Right atrium auricular region (tissue), 2 donors: ENCODE measurements at regions not wholly inside any gene's neighbourhood (a gene's known extent, or its start where the extent isn't known, plus 50 kb on each side); places are given as distances from the start of the nearest gene placed in this dataset.

Experiments used
- DNase-seq: peaks from one replicate; pipeline ENCODE4 v3.0.0-alpha.2; 2019; ENCODE audit warnings: low spot score
- H3K27ac ChIP-seq, 2 donors: fragments of 200-600 bp; sonication (generic); 1 replicate in 1 of 2; 2 replicates in 1 of 2; pipeline ENCODE4 v1.5.1; 2016 to 2019
- H3K27me3 ChIP-seq, 2 donors: fragments of 200-600 bp; sonication (generic); one replicate each; pipeline versions ENCODE4 v1.5.1 to v1.6.0; 2017 to 2019
- H3K36me3 ChIP-seq: fragments of 200-600 bp; sonication (generic); one replicate; pipeline ENCODE4 v1.5.1; 2016
- H3K4me1 ChIP-seq, 2 donors: fragments of 200-600 bp; sonication (generic); one replicate each; pipeline versions ENCODE4 v1.5.1 to v1.6.0; 2017 to 2019
- H3K4me3 ChIP-seq, 2 donors: fragments of 200-600 bp; sonication (generic); 1 replicate in 1 of 2; 2 replicates in 1 of 2; pipeline ENCODE4 v1.5.1; 2017 to 2019; ENCODE audit warnings: mild to moderate bottlenecking in 1 of 2, moderate library complexity in 1 of 2
- H3K9me3 ChIP-seq, 2 donors: fragments of 200-600 bp; sonication (generic); one replicate each; pipeline ENCODE4 v1.5.1; 2019
- TF ChIP-seq, protein P1 (sequence below), 2 donors: fragments of 200-600 bp; sonication (generic); IDR thresholded peaks; one replicate each; pipeline ENCODE4 v1.5.1; 2019; ENCODE audit warnings: antibody characterized with exemption in 2 of 2

DNA sequence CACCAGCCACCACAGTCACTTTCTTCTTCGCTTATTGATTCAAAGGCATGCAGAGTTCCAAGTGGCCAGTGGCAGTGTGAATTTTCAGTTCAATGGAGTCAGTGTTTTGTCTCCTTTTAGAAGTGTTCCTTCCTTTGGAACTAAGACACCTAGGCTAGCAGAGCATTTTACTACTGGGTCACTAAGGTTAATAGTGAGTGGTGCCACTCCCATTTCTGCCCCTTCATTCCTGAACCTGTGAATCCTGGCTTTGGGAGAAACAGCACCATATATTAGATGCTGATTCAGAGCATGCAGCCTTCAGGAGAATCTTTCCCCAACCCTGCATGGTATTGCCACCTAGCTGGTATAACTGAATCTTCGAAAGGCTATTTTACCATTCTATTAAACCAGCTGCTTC is 312.7 kb downstream of the HRH4 start:
- Histone ChIP-seq H3K27me3 (no peaks in the 10 kb centered on the region), H3K9me3 (no peaks in the 10 kb centered on the region), H3K4me1 (no peaks in the 10 kb centered on the region), H3K4me3 (no peak overlapping the region), H3K27ac (no peak overlapping the region), H3K36me3 (no peaks in the 10 kb centered on the region)
- TF ChIP-seq, protein P1, sequence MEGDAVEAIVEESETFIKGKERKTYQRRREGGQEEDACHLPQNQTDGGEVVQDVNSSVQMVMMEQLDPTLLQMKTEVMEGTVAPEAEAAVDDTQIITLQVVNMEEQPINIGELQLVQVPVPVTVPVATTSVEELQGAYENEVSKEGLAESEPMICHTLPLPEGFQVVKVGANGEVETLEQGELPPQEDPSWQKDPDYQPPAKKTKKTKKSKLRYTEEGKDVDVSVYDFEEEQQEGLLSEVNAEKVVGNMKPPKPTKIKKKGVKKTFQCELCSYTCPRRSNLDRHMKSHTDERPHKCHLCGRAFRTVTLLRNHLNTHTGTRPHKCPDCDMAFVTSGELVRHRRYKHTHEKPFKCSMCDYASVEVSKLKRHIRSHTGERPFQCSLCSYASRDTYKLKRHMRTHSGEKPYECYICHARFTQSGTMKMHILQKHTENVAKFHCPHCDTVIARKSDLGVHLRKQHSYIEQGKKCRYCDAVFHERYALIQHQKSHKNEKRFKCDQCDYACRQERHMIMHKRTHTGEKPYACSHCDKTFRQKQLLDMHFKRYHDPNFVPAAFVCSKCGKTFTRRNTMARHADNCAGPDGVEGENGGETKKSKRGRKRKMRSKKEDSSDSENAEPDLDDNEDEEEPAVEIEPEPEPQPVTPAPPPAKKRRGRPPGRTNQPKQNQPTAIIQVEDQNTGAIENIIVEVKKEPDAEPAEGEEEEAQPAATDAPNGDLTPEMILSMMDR (IDR thresholded peaks at IDR 0.05): no peak
- no peak for DNase-seq

DNA sequence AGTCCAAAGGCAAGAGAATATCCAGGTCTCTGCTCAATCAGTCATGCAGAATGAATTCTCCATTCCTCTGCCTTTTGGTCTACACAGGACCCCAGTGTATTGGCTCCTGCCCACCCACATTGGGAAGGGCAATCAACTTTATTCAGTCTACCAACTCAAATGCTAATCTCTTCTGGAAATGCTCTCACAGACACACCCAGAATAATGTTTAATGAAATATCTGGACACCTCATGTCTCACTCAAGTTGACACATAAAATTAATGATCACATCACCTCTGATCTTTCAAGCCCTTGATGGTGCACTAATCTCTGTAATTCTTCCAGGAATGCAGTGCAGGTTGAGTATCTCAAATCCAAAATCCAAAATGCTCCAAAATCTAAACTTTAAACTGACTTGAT is 315.6 kb downstream of the HRH4 start:
- no peaks in the 10 kb centered on the region for H3K36me3 ChIP-seq
- TF ChIP-seq, protein P1 (IDR thresholded peaks at IDR 0.05): no peak
- no peak for DNase-seq
- no peak overlapping the region for H3K27ac ChIP-seq
- H3K9me3 ChIP-seq: no peaks in the 10 kb centered on the region
- H3K4me1 ChIP-seq: no peaks in the 10 kb centered on the region
- H3K27me3 ChIP-seq: no peaks in the 10 kb centered on the region
- H3K4me3 ChIP-seq: no peak overlapping the region

DNA sequence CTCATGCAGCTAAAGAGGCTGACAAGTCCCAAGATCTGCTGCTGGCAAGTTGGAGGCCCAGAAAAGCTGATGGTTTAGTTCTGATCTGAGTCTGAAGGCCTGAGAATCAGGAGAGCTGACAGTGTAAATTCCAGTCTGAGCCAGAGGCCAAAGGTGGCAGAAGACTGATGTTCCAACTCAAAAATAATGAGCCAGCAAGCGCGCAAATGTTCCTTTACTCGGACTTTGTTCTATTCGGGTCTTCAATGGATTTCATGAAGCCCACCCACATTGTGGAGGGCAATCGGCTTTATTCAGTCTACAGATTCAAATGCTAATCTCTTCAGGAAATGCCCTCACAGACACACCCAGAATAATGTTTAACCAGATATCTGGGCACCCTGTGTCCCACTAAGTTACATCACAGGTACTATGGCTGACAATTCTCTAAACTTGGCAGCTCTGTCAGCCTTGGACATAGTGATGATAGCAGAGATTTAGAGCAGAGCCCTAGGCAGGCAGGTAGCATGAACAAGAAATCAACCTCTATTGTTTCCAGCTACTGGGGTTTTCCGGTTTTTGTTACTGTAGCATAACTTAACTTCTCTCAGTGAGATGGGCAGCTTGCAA is 318.5 kb downstream of the HRH4 start:
- H3K36me3 ChIP-seq: no peaks in the 10 kb centered on the region
- no peaks in the 10 kb centered on the region for H3K9me3 ChIP-seq
- H3K4me3 ChIP-seq: no peak overlapping the region
- H3K27ac ChIP-seq: no peak overlapping the region
- no peaks in the 10 kb centered on the region for H3K27me3 ChIP-seq
- DNase-seq: no peak
- H3K4me1 ChIP-seq: no peaks in the 10 kb centered on the region
- TF ChIP-seq, protein P1 (IDR thresholded peaks at IDR 0.05): no peak

- H3K36me3 ChIP-seq: no peaks in the 10 kb centered on the region
- H3K27ac ChIP-seq: no peak overlapping the region
- H3K27me3 ChIP-seq: no peaks in the 10 kb centered on the region
- no peaks in the 10 kb centered on the region for H3K9me3 ChIP-seq
- TF ChIP-seq, protein P1 (IDR thresholded peaks at IDR 0.05): no peak
- no peak for DNase-seq
- H3K4me3 ChIP-seq: no peak overlapping the region
- H3K4me1 ChIP-seq: no peaks in the 10 kb centered on the region
These were observed 322.1 kb downstream of the HRH4 start for GRCh38 chr18:24782566-24782965.

GRCh38 chr18:24785019-24785418 is 324.6 kb downstream of the HRH4 start:
- H3K4me1 ChIP-seq: no peaks in the 10 kb centered on the region
- TF ChIP-seq, protein P1 (IDR thresholded peaks at IDR 0.05): no peak
- H3K27me3 ChIP-seq: no peaks in the 10 kb centered on the region
- no peaks in the 10 kb centered on the region for H3K36me3 ChIP-seq
- no peak overlapping the region for H3K4me3 ChIP-seq
- DNase-seq: no peak
- H3K9me3 ChIP-seq: peaks cover 0 to 12% of the 10 kb centered on the region in 2 donors
- H3K27ac ChIP-seq: no peak overlapping the region

- H3K27me3 ChIP-seq: no peaks in the 10 kb centered on the region
- no peak for DNase-seq
- peaks cover 0 to 12% of the 10 kb centered on the region in 2 donors for H3K9me3 ChIP-seq
- no peak overlapping the region for H3K4me3 ChIP-seq
- H3K27ac ChIP-seq: no peak overlapping the region
- TF ChIP-seq, protein P1 (IDR thresholded peaks at IDR 0.05): no peak
- no peaks in the 10 kb centered on the region for H3K36me3 ChIP-seq
- no peaks in the 10 kb centered on the region for H3K4me1 ChIP-seq
These were observed 325.6 kb downstream of the HRH4 start for GRCh38 chr18:24786027-24786426.
